DMS153 (cell line): ENCODE measurements at regions not wholly inside any gene's neighbourhood (a gene's known extent, or its start where the extent isn't known, plus 50 kb on each side); places are given as distances from the start of the nearest gene placed in this dataset.
"Not testable (repeated sequence)": the region's sequence is repeated elsewhere in the genome, so short reads cannot be mapped to it uniquely, and the experiment has no call there.

Experiments used
- DNase-seq: peaks from one replicate; lab custom pipeline; 2025; lab: John Stamatoyannopoulos, UW

GRCh38 chr14:101634850-101635748, 73.8 kb downstream of the DIO3 start:
- DNase-seq: no peak

GRCh38 chr14:101635749-101636560, 74.7 kb downstream of the DIO3 start:
- no peak for DNase-seq

GRCh38 chr14:101639241-101639833, 78.0 kb downstream of the DIO3 start:
- no peak for DNase-seq

GRCh38 chr14:101643651-101644050, 82.4 kb downstream of the DIO3 start:
- DNase-seq: no peak

GRCh38 chr14:101654051-101654450, 92.8 kb downstream of the DIO3 start:
- DNase-seq: no peak

- no peak for DNase-seq
Observed at GRCh38 chr14:101657372-101657771, 96.1 kb downstream of the DIO3 start.

GRCh38 chr14:101665478-101666078, 95.9 kb upstream of the PPP2R5C start:
- no peak for DNase-seq

GRCh38 chr14:101666264-101666663, 95.2 kb upstream of the PPP2R5C start:
- no peak for DNase-seq

- DNase-seq: no peak
Observed at GRCh38 chr14:101669629-101670028, 91.9 kb upstream of the PPP2R5C start.

- DNase-seq: no peak
Observed at GRCh38 chr14:101673873-101674272, 87.6 kb upstream of the PPP2R5C start.

- not testable (repeated sequence) for DNase-seq
Observed at GRCh38 chr14:101675835-101676234, 85.7 kb upstream of the PPP2R5C start.

- not testable (repeated sequence) for DNase-seq
Observed at GRCh38 chr14:101677912-101678327, 83.6 kb upstream of the PPP2R5C start.

- no peak for DNase-seq
Observed at GRCh38 chr14:101681795-101682194, 79.7 kb upstream of the PPP2R5C start.

- DNase-seq: no peak
Observed at GRCh38 chr14:101683365-101683764, 78.1 kb upstream of the PPP2R5C start.

GRCh38 chr14:101687756-101688546, 73.6 kb upstream of the PPP2R5C start:
- DNase-seq: no peak

- no peak for DNase-seq
Observed at GRCh38 chr14:101689039-101689501, 72.4 kb upstream of the PPP2R5C start.

GRCh38 chr14:101689966-101690365, 71.5 kb upstream of the PPP2R5C start:
- DNase-seq: not testable (repeated sequence)

GRCh38 chr14:101695659-101696058, 65.8 kb upstream of the PPP2R5C start:
- no peak for DNase-seq

- DNase-seq: no peak
Observed at GRCh38 chr14:101704140-101704539, 57.4 kb upstream of the PPP2R5C start.

GRCh38 chr14:101705733-101706508, 55.6 kb upstream of the PPP2R5C start:
- DNase-seq: no peak
